HEK293 (cell line): ENCODE measurements at regions not wholly inside any gene's neighbourhood (a gene's known extent, or its start where the extent isn't known, plus 50 kb on each side); places are given as distances from the start of the nearest gene placed in this dataset.

Experiments
- CTCF ChIA-PET: fragments of 350-600 bp; formaldehyde crosslinking; extraction: SDS; loops from one replicate; lab custom pipeline; 2021; ENCODE audit warnings: antibody characterized with exemption; lab: Yijun Ruan, JAX
- POLR2A ChIA-PET: fragments of 300-600 bp; formaldehyde crosslinking; extraction: SDS; loops from one replicate; lab custom pipeline; 2020; ENCODE audit warnings: antibody characterized with exemption, inconsistent platforms; lab: Yijun Ruan, JAX
- H3K27ac ChIP-seq: fragments of 200-500 bp; sonication (Bioruptor generic); 2 replicates; pipeline ENCODE4 v1.5.1; 2014; ENCODE audit warnings: low read depth, low read length, control low read depth, inconsistent platforms; ENCODE audit errors: extremely low read depth
- H3K36me3 ChIP-seq, 2 experiments: fragments of 200-500 bp in 1 of 2; sonication (Bioruptor generic) in 1 of 2; 1 replicate in 1 of 2; 2 replicates in 1 of 2; pipeline ENCODE4 v1.5.1; 2014 to 2017; ENCODE audit warnings: inconsistent platforms in 2 of 2, low read length in 2 of 2; ENCODE audit not compliant: control insufficient read depth in 2 of 2, insufficient read depth in 1 of 2
- H3K4me1 ChIP-seq: fragments of 200-500 bp; sonication (Bioruptor generic); 2 replicates; pipeline ENCODE4 v1.5.1; 2014; ENCODE audit warnings: mild to moderate bottlenecking, low read length, inconsistent platforms; ENCODE audit not compliant: control insufficient read depth, insufficient read depth
- H3K4me3 ChIP-seq: 2 replicates; pipeline ENCODE4 v1.5.1; 2011; ENCODE audit warnings: low read depth, mild to moderate bottlenecking, control low read depth, low read length, moderate library complexity
- H3K9me3 ChIP-seq: fragments of 200-500 bp; sonication (Bioruptor generic); 2 replicates; pipeline ENCODE4 v1.5.1; 2014; ENCODE audit warnings: low read depth, low read length, inconsistent platforms; ENCODE audit not compliant: control insufficient read depth, insufficient read depth
- AEBP2 ChIP-seq: fragments of 450-650 bp; formaldehyde crosslinking; IDR thresholded peaks from 2 replicates; pipeline ENCODE4 v1.5.1; 2016; ENCODE audit warnings: missing biosample characterization, missing genetic modification characterization, borderline replicate concordance
- FEZF1 ChIP-seq: fragments of 450-650 bp; formaldehyde crosslinking; IDR thresholded peaks from 2 replicates; pipeline ENCODE4 v1.5.1; 2016; ENCODE audit warnings: missing biosample characterization, missing genetic modification characterization
- GLIS1 ChIP-seq: fragments of 450-650 bp; formaldehyde crosslinking; IDR thresholded peaks from 2 replicates; pipeline ENCODE4 v1.5.1; 2016; ENCODE audit warnings: missing biosample characterization, missing genetic modification characterization
- OSR2 ChIP-seq: fragments of 450-650 bp; formaldehyde crosslinking; IDR thresholded peaks from 2 replicates; pipeline ENCODE4 v1.5.1; 2016; ENCODE audit warnings: missing biosample characterization, missing genetic modification characterization
- SCRT2 ChIP-seq: fragments of 450-650 bp; formaldehyde crosslinking; IDR thresholded peaks from 2 replicates; pipeline ENCODE4 v1.5.1; 2016; ENCODE audit warnings: missing biosample characterization, missing genetic modification characterization
- SP3 ChIP-seq: fragments of 450-650 bp; formaldehyde crosslinking; IDR thresholded peaks from 2 replicates; pipeline ENCODE4 v1.5.1; 2016; ENCODE audit warnings: missing biosample characterization, missing genetic modification characterization
- YY1 ChIP-seq: fragments of 450-650 bp; formaldehyde crosslinking; IDR thresholded peaks from 2 replicates; pipeline ENCODE4 v1.5.1; 2018; ENCODE audit warnings: missing biosample characterization, missing genetic modification characterization
- ZNF114 ChIP-seq: fragments of 450-650 bp; formaldehyde crosslinking; IDR thresholded peaks from 2 replicates; pipeline ENCODE4 v1.5.0; 2017; ENCODE audit warnings: missing biosample characterization, missing genetic modification characterization
- ZNF132 ChIP-seq: fragments of 450-650 bp; formaldehyde crosslinking; IDR thresholded peaks from 2 replicates; pipeline ENCODE4 v1.5.1; 2017; ENCODE audit warnings: missing biosample characterization, missing genetic modification characterization, borderline replicate concordance
- ZNF138 ChIP-seq: fragments of 450-650 bp; formaldehyde crosslinking; IDR thresholded peaks from 2 replicates; pipeline ENCODE4 v1.5.1; 2016; ENCODE audit warnings: missing biosample characterization, missing genetic modification characterization, borderline replicate concordance
- ZNF174 ChIP-seq: fragments of 450-650 bp; formaldehyde crosslinking; IDR thresholded peaks from 2 replicates; pipeline ENCODE4 v1.5.0; 2017; ENCODE audit warnings: missing biosample characterization, mild to moderate bottlenecking, missing genetic modification characterization
- ZNF423 ChIP-seq: fragments of 450-650 bp; formaldehyde crosslinking; IDR thresholded peaks from 2 replicates; pipeline ENCODE4 v1.5.1; 2016; ENCODE audit warnings: missing biosample characterization, missing genetic modification characterization
- ZNF558 ChIP-seq: fragments of 450-650 bp; formaldehyde crosslinking; IDR thresholded peaks from 2 replicates; pipeline ENCODE4 v1.5.1; 2016; ENCODE audit warnings: missing biosample characterization, missing genetic modification characterization
- ZNF571 ChIP-seq: fragments of 450-650 bp; formaldehyde crosslinking; IDR thresholded peaks from 2 replicates; pipeline ENCODE4 v1.5.0; 2017; ENCODE audit warnings: missing biosample characterization, missing genetic modification characterization
- ZNF624 ChIP-seq: fragments of 450-650 bp; formaldehyde crosslinking; IDR thresholded peaks from 2 replicates; pipeline ENCODE4 v1.5.1; 2017; ENCODE audit warnings: missing biosample characterization, missing genetic modification characterization
- ZNF654 ChIP-seq: fragments of 450-650 bp; formaldehyde crosslinking; IDR thresholded peaks from 2 replicates; pipeline ENCODE4 v1.5.1; 2016; ENCODE audit warnings: low read depth, missing biosample characterization, missing genetic modification characterization
- ZNF76 ChIP-seq: fragments of 450-650 bp; formaldehyde crosslinking; IDR thresholded peaks from 2 replicates; pipeline ENCODE4; 2016; ENCODE audit warnings: low read depth, missing biosample characterization, missing genetic modification characterization, borderline replicate concordance
- TF ChIP-seq, protein P1 (sequence below): fragments of 450-650 bp; formaldehyde crosslinking; IDR thresholded peaks from 2 replicates; pipeline ENCODE4 v1.5.0; 2017; ENCODE audit warnings: missing biosample characterization, missing genetic modification characterization, borderline replicate concordance
- TF ChIP-seq, protein P2 (sequence below): fragments of 450-650 bp; formaldehyde crosslinking; IDR thresholded peaks from 2 replicates; pipeline ENCODE4 v1.5.1; 2016; ENCODE audit warnings: missing biosample characterization, missing genetic modification characterization
- TF ChIP-seq, protein P3 (sequence below): fragments of 450-650 bp; formaldehyde crosslinking; IDR thresholded peaks from 2 replicates; pipeline ENCODE4 v1.5.1; 2016; ENCODE audit warnings: missing biosample characterization, missing genetic modification characterization

DNA sequence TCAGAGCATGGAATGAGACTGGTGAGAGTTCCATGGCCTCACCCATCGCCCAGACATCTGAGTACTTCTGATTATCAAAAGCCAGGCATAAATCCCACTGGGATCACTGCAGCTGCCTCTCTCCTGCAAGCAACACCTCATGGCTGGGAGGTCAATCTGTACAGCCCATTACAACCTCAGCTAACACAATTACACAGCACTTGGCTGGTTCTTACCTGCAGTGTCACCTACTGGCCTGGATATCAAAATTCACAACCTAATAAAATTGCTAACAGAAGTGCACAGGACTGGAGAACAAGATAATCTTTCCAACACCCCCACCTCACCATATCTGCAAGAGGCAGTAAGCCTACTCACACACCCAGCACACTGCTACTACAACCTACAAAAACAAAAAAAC, 341.7 kb upstream of the NDST3 start:
- Histone ChIP-seq H3K27ac (no peak overlapping the region), H3K4me1 (no peaks in the 10 kb centered on the region), H3K9me3 (no peaks in the 10 kb centered on the region), H3K4me3 (no peak overlapping the region), H3K36me3 (no peaks in the 10 kb centered on the region)
- TF ChIP-seq SCRT2 (tag by site-specific recombination) (no peak), GLIS1 (tag by site-specific recombination) (no peak), ZNF132 (tag by site-specific recombination) (no peak), ZNF114 (tag by site-specific recombination) (no peak), YY1 (tag by site-specific recombination) (no peak), ZNF571 (tag by site-specific recombination) (no peak), ZNF174 (no peak), OSR2 (tag by site-specific recombination) (no peak)
- TF ChIP-seq, protein P1, sequence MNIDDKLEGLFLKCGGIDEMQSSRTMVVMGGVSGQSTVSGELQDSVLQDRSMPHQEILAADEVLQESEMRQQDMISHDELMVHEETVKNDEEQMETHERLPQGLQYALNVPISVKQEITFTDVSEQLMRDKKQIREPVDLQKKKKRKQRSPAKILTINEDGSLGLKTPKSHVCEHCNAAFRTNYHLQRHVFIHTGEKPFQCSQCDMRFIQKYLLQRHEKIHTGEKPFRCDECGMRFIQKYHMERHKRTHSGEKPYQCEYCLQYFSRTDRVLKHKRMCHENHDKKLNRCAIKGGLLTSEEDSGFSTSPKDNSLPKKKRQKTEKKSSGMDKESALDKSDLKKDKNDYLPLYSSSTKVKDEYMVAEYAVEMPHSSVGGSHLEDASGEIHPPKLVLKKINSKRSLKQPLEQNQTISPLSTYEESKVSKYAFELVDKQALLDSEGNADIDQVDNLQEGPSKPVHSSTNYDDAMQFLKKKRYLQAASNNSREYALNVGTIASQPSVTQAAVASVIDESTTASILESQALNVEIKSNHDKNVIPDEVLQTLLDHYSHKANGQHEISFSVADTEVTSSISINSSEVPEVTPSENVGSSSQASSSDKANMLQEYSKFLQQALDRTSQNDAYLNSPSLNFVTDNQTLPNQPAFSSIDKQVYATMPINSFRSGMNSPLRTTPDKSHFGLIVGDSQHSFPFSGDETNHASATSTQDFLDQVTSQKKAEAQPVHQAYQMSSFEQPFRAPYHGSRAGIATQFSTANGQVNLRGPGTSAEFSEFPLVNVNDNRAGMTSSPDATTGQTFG: no peak
- TF ChIP-seq, protein P2, sequence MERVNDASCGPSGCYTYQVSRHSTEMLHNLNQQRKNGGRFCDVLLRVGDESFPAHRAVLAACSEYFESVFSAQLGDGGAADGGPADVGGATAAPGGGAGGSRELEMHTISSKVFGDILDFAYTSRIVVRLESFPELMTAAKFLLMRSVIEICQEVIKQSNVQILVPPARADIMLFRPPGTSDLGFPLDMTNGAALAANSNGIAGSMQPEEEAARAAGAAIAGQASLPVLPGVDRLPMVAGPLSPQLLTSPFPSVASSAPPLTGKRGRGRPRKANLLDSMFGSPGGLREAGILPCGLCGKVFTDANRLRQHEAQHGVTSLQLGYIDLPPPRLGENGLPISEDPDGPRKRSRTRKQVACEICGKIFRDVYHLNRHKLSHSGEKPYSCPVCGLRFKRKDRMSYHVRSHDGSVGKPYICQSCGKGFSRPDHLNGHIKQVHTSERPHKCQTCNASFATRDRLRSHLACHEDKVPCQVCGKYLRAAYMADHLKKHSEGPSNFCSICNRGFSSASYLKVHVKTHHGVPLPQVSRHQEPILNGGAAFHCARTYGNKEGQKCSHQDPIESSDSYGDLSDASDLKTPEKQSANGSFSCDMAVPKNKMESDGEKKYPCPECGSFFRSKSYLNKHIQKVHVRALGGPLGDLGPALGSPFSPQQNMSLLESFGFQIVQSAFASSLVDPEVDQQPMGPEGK: no peak
- POLR2A ChIA-PET: no interaction called here
- CTCF ChIA-PET: no interaction called here

- no peaks in the 10 kb centered on the region for H3K4me1 ChIP-seq
- no peak overlapping the region for H3K4me3 ChIP-seq
- ChIA-PET CTCF (interaction anchor here (0.5 to 2.5 kb wide), 5 partner anchors 11 to 1520 kb away, joined by 3 to 9 read pairs (median 6); no protein-coding TSS in a partner anchor), POLR2A (no interaction called here)
- no peaks in the 10 kb centered on the region for H3K36me3 ChIP-seq
- no peaks in the 10 kb centered on the region for H3K9me3 ChIP-seq
- H3K27ac ChIP-seq: no peak overlapping the region
- no peak for TF ChIP-seq ZNF76 (tag by site-specific recombination)
- TF ChIP-seq ZNF423: no peak
- TF ChIP-seq ZNF558 (tag by site-specific recombination): no peak
- TF ChIP-seq SP3 (tag by site-specific recombination): no peak
- TF ChIP-seq, all 188 proteins: peak for 0
Observed at GRCh38 chr4:117699595-117699994, 334.7 kb upstream of the NDST3 start.

DNA sequence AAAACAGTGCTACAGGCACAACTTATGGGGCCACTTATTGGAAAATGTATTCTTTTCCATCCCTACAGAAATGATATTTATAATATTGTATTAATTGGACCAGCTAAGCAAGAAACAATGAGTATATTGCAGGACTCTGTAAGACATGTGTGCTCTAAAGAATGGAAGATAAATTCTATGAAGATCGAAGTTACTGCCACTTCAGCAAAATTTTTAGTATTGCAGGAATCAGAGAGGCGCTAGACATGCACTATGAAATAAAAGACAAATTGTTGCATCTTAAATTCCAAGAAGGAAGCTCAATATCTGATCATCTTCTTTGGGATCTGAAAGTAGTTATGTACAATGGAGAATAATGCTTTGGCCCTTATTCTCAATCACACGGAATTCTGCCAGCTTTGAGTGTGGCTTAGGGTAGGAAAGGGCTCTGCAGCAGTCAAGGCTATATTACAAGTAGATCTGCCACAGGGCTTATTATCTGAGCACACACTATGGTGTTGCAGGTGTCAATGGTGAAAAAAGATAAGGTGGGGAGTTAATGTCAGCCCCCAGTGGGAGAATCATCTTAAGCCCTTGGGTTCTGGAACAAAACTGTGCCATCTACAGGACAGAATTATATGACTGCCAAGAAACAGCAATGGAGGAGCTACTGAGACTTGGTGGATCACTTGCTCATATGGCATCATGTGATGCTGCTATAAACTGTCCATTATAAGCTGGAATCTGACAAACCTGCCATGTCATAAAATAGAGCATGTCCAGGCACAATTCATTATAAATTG, 334.0 kb upstream of the NDST3 start:
- no peak for TF ChIP-seq ZNF138
- no peak for TF ChIP-seq ZNF624
- TF ChIP-seq ZNF654 (tag by site-specific recombination): peak; percentile 19; the same call in 1 of the 2 replicates
- TF ChIP-seq, protein P3, sequence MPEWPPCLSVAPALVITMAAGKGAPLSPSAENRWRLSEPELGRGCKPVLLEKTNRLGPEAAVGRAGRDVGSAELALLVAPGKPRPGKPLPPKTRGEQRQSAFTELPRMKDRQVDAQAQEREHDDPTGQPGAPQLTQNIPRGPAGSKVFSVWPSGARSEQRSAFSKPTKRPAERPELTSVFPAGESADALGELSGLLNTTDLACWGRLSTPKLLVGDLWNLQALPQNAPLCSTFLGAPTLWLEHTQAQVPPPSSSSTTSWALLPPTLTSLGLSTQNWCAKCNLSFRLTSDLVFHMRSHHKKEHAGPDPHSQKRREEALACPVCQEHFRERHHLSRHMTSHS (tag by site-specific recombination): no peak
- no peak for TF ChIP-seq AEBP2 (tag by site-specific recombination)
- no peak for TF ChIP-seq FEZF1
- no peak overlapping the region for H3K27ac ChIP-seq
- no peaks in the 10 kb centered on the region for H3K36me3 ChIP-seq
- H3K4me3 ChIP-seq: no peak overlapping the region
- H3K4me1 ChIP-seq: no peaks in the 10 kb centered on the region
- H3K9me3 ChIP-seq: no peaks in the 10 kb centered on the region
- CTCF ChIA-PET: interaction anchor here (0.5 to 2.5 kb wide), 11 partner anchors 8 to 1521 kb away, joined by 3 to 9 read pairs (median 4); no protein-coding TSS in a partner anchor
- POLR2A ChIA-PET: no interaction called here
